MCF 10A (cell line): ENCODE measurements at regions not wholly inside any gene's neighbourhood (a gene's known extent, or its start where the extent isn't known, plus 50 kb on each side); places are given as distances from the start of the nearest gene placed in this dataset.

Experiments used
- BruUV-seq: library from RNA; stranded (reverse); fragments of 400-500 nt; replicated peaks from 2 replicates; lab custom pipeline; 2021; lab: Mats Ljungman, UMichigan
- CTCF ChIA-PET: fragments of 300-600 bp; sonication (Branson Sonifier 250); formaldehyde crosslinking; extraction: SDS; loops from one replicate; lab custom pipeline; 2021; ENCODE audit warnings: antibody characterized with exemption, inconsistent platforms; lab: Yijun Ruan, JAX
- POLR2A ChIA-PET: fragments of 300-600, 350-650 bp; sonication (Branson Sonifier 250); formaldehyde crosslinking; extraction: SDS; loops from one replicate; lab custom pipeline; 2020; ENCODE audit warnings: antibody characterized with exemption, inconsistent platforms; lab: Yijun Ruan, JAX
- DNase-seq: peaks from one replicate; pipeline ENCODE4 v3.0.0-alpha.2; 2018; ENCODE audit not compliant: unreplicated experiment
- H3K27ac Mint-ChIP-seq: one replicate; pipeline ENCODE4 v1.8.0; 2022; ENCODE audit warnings: mild to moderate bottlenecking, low read depth, mixed read lengths; ENCODE audit not compliant: unreplicated experiment
- H3K27me3 Mint-ChIP-seq: one replicate; pipeline ENCODE4 v1.8.0; 2022; ENCODE audit warnings: mixed read lengths; ENCODE audit not compliant: insufficient read depth, unreplicated experiment
- H3K36me3 Mint-ChIP-seq: one replicate; pipeline ENCODE4 v1.8.0; 2022; ENCODE audit warnings: mild to moderate bottlenecking, moderate library complexity, mixed read lengths; ENCODE audit not compliant: insufficient read depth, unreplicated experiment
- H3K4me1 Mint-ChIP-seq: one replicate; pipeline ENCODE4 v1.8.0; 2022; ENCODE audit warnings: mixed read lengths; ENCODE audit not compliant: insufficient read depth, unreplicated experiment
- H3K4me3 Mint-ChIP-seq: one replicate; pipeline ENCODE4 v1.8.0; 2022; ENCODE audit warnings: mild to moderate bottlenecking, moderate library complexity, mixed read lengths; ENCODE audit not compliant: unreplicated experiment
- H3K9me3 Mint-ChIP-seq: one replicate; pipeline ENCODE4 v1.8.0; 2022; ENCODE audit warnings: mixed read lengths; ENCODE audit not compliant: unreplicated experiment
- intact Hi-C: fragments of 100-400 bp; cut with micrococcal nuclease; formaldehyde crosslinking; loops from 2 replicates; pipeline ENCODE4 v1.14.1; 2022
- TF ChIP-seq, protein P1 (sequence below): fragments of 200-600 bp; IDR thresholded peaks from one replicate; pipeline ENCODE4 v1.8.0; 2022; ENCODE audit warnings: antibody characterized with exemption, mild to moderate bottlenecking; ENCODE audit not compliant: unreplicated experiment

DNA sequence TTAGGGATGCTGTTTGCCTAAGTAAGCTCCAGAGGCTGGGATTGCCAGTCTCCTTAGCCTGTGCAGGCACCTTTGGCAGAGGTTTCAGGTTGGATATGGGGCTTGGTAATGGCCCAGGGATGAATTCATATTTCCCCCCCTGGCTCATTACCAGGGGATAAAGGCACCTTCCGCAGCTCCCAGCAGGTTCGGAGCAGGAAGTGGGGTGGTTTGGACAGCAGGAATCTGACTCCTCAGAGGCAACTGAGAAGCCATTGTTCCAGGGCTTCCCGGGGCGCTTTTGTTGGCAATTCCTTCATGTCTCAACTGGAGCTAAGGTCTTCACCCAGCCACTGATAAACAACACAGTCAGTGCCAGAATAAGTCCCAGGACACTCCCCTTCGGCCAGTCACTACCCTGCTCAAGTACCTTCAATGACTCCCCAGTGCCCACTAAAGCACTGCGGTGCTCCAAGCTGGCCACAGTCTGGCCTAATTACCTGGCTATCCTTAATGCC, 85.3 kb upstream of the SLC6A6 start:
- no TSS peak for BruUV-seq
- TF ChIP-seq, protein P1, sequence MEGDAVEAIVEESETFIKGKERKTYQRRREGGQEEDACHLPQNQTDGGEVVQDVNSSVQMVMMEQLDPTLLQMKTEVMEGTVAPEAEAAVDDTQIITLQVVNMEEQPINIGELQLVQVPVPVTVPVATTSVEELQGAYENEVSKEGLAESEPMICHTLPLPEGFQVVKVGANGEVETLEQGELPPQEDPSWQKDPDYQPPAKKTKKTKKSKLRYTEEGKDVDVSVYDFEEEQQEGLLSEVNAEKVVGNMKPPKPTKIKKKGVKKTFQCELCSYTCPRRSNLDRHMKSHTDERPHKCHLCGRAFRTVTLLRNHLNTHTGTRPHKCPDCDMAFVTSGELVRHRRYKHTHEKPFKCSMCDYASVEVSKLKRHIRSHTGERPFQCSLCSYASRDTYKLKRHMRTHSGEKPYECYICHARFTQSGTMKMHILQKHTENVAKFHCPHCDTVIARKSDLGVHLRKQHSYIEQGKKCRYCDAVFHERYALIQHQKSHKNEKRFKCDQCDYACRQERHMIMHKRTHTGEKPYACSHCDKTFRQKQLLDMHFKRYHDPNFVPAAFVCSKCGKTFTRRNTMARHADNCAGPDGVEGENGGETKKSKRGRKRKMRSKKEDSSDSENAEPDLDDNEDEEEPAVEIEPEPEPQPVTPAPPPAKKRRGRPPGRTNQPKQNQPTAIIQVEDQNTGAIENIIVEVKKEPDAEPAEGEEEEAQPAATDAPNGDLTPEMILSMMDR = no peak
- no peak for DNase-seq
- CTCF ChIA-PET = no interaction called here
- Mint-ChIP-seq H3K36me3 (no peaks in the 10 kb centered on the region), H3K27ac (no peak overlapping the region), H3K4me1 (no peaks in the 10 kb centered on the region), H3K27me3 (peaks cover 33% of the 10 kb centered on the region), H3K9me3 (peaks cover 7% of the 10 kb centered on the region), H3K4me3 (no peak overlapping the region)
- POLR2A ChIA-PET = no interaction called here
- intact Hi-C loops = no loop called here

DNA sequence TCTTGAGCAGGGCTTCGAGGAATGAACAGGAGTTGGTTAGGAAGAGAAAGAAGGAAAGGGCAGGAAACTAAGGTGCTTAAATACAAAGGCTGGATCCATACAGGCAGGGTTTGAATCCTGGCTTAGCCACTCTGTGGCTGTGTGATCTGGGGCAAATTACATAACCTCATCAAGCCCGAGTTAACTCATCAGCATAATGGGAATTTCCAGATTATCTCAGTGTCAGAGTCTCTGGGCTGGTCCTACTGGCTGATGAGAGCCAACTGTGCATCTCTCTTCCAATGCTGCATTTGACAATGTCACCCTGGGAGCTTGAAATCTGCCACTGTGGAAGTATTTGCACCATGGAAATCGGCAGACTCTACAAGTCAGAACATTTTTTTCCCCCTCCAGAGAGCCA, 83.8 kb upstream of the SLC6A6 start:
- CTCF ChIA-PET = no interaction called here
- POLR2A ChIA-PET = interaction anchor here (0.7 kb wide), 1 partner anchor 102 kb away, joined by 3 read pairs; no protein-coding TSS in a partner anchor
- H3K4me3 Mint-ChIP-seq = no peak overlapping the region
- no TSS peak for BruUV-seq
- H3K27me3 Mint-ChIP-seq = peaks cover 17% of the 10 kb centered on the region
- H3K9me3 Mint-ChIP-seq = peaks cover 7% of the 10 kb centered on the region
- H3K27ac Mint-ChIP-seq = no peak overlapping the region
- no peak for DNase-seq
- H3K36me3 Mint-ChIP-seq = no peaks in the 10 kb centered on the region
- TF ChIP-seq, protein P1 = no peak
- intact Hi-C loops = no loop called here
- H3K4me1 Mint-ChIP-seq = no peaks in the 10 kb centered on the region

DNA sequence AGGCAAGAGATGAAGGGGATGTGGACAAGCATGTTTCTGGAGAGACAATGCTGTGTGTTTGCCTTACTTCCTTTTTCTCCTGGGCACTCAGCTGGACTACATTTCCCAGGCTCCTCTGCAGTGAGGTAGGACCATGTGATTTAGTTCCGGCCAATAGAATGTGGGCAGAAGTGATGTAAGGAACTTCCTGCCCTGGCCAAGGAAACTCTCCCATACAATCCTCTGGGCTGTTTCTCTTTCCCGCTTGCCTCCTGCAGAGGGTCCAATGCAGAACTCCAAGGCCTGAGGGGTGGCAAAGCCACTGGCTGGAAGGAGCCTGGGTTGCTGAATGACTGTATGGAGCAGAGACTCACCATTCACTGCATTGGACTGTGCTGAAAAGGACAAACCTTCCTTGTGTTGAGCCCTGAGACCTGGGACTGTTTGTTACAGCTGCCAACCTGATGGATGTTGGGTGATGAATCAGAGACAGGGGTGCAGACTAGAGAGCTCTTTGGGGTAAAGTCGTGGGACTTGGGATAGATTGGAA, 82.7 kb upstream of the SLC6A6 start:
- no TSS peak for BruUV-seq

DNA sequence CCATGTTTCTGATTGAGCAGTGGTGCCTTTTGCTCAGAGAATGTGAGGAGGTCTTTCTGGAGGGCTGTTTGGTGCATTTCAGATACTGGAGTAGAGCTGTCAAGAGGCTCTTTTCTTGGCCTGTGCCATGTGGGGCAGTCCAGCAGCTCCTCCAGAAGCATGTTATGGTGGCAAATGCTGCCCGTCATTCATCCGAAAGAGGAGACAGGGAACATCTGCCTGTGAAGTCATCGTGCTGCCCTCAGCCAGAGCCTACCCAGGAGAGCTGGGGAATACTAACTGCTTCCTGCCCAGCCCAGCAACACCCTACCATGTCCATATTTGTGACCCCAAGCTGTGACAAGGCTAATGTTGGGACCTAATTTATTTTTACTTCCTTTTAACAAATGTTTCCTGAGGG, 82.2 kb upstream of the SLC6A6 start:
- CTCF ChIA-PET = interaction anchor here (0.6 kb wide), 2 partner anchors 28 to 482 kb away, joined by 3 read pairs; no protein-coding TSS in a partner anchor
- POLR2A ChIA-PET = no interaction called here
- BruUV-seq = no TSS peak
- no peak for DNase-seq
- intact Hi-C loops = no loop called here
- no peak overlapping the region for H3K4me3 Mint-ChIP-seq
- H3K36me3 Mint-ChIP-seq = peaks cover 7% of the 10 kb centered on the region
- H3K27me3 Mint-ChIP-seq = peaks cover 2% of the 10 kb centered on the region
- H3K4me1 Mint-ChIP-seq = no peaks in the 10 kb centered on the region
- H3K27ac Mint-ChIP-seq = no peak overlapping the region
- TF ChIP-seq, protein P1 = no peak
- peaks cover 7% of the 10 kb centered on the region for H3K9me3 Mint-ChIP-seq

More for the DNA sequence above, 82.7 kb upstream of the SLC6A6 start:
- ChIA-PET POLR2A (no interaction called here), CTCF (interaction anchor here (0.6 to 0.8 kb wide), 3 partner anchors 31 to 710 kb away, joined by 3 to 4 read pairs (median 4); no protein-coding TSS in a partner anchor)
- peak; percentile 74 for DNase-seq
- TF ChIP-seq, protein P1 = no peak
- Mint-ChIP-seq H3K4me1 (no peaks in the 10 kb centered on the region), H3K9me3 (peaks cover 7% of the 10 kb centered on the region), H3K4me3 (no peak overlapping the region), H3K27ac (no peak overlapping the region), H3K27me3 (peaks cover 7% of the 10 kb centered on the region), H3K36me3 (peaks cover 7% of the 10 kb centered on the region)
- intact Hi-C loops = no loop called here
